ENCODE measurements at regions not wholly inside any gene's neighbourhood (a gene's known extent, or its start where the extent isn't known, plus 50 kb on each side); places are given as distances from the start of the nearest gene placed in this dataset.
"Not testable (repeated sequence)": the region's sequence is repeated elsewhere in the genome, so short reads cannot be mapped to it uniquely, and the experiment has no call there.

GRCh38 chr5:24161559-24161958 lies 483.2 kb downstream of the CDH10 start:
- H3K4me3 ChIP-seq: no peak overlapping the region
- H3K9me3 ChIP-seq: peaks cover 0 to 5% (median 0%) of the 10 kb centered on the region in 3 donors
- H3K27ac ChIP-seq: no peak overlapping the region
- H3K4me1 ChIP-seq: no peaks in the 10 kb centered on the region
- intact Hi-C loops (cut with DNase I; ENCODE audit: low total_unique reads): no loop called here
- no peak for TF ChIP-seq CTCF (IDR thresholded peaks at IDR 0.05)
- no peaks in the 10 kb centered on the region for H3K27me3 ChIP-seq
- no peaks in the 10 kb centered on the region for H3K36me3 ChIP-seq
- DNase-seq: no peak

GRCh38 chr5:24162343-24162742 lies 482.4 kb downstream of the CDH10 start:
- intact Hi-C loops (cut with DNase I; ENCODE audit: low total_unique reads): no loop called here

GRCh38 chr5:24163091-24163490 lies 481.7 kb downstream of the CDH10 start:
- DNase-seq: no peak

More at GRCh38 chr5:24162343-24162742, 482.4 kb downstream of the CDH10 start:
- H3K27me3 ChIP-seq: no peaks in the 10 kb centered on the region
- DNase-seq: no peak
- H3K36me3 ChIP-seq: no peaks in the 10 kb centered on the region
- TF ChIP-seq CTCF (IDR thresholded peaks at IDR 0.05): no peak
- no peaks in the 10 kb centered on the region for H3K4me1 ChIP-seq
- no peak overlapping the region for H3K4me3 ChIP-seq
- peaks cover 0 to 5% (median 0%) of the 10 kb centered on the region in 3 donors for H3K9me3 ChIP-seq
- no peak overlapping the region for H3K27ac ChIP-seq

GRCh38 chr5:24167806-24168205 lies 477.0 kb downstream of the CDH10 start:
- H3K4me1 ChIP-seq: no peaks in the 10 kb centered on the region
- TF ChIP-seq CTCF (IDR thresholded peaks at IDR 0.05): no peak
- no peak overlapping the region for H3K27ac ChIP-seq
- no peaks in the 10 kb centered on the region for H3K9me3 ChIP-seq
- no peaks in the 10 kb centered on the region for H3K36me3 ChIP-seq
- no peaks in the 10 kb centered on the region for H3K27me3 ChIP-seq
- H3K4me3 ChIP-seq: no peak overlapping the region
- no peak for DNase-seq
- intact Hi-C loops (cut with DNase I; ENCODE audit: low total_unique reads): no loop called here

More at GRCh38 chr5:24163091-24163490, 481.7 kb downstream of the CDH10 start:
- TF ChIP-seq CTCF (IDR thresholded peaks at IDR 0.05): no peak
- Histone ChIP-seq H3K9me3 (peaks cover 0 to under 1% (median 0%) of the 10 kb centered on the region in 3 donors), H3K4me1 (no peaks in the 10 kb centered on the region), H3K4me3 (no peak overlapping the region), H3K27me3 (no peaks in the 10 kb centered on the region), H3K27ac (no peak overlapping the region), H3K36me3 (no peaks in the 10 kb centered on the region)
- intact Hi-C loops (cut with DNase I; ENCODE audit: low total_unique reads): no loop called here

- no peaks in the 10 kb centered on the region for H3K27me3 ChIP-seq
- DNase-seq: no peak
- no peaks in the 10 kb centered on the region for H3K4me1 ChIP-seq
- no peak overlapping the region for H3K4me3 ChIP-seq
- no peak for TF ChIP-seq CTCF (IDR thresholded peaks at IDR 0.05)
- no peak overlapping the region for H3K27ac ChIP-seq
- no peaks in the 10 kb centered on the region for H3K36me3 ChIP-seq
- H3K9me3 ChIP-seq: no peaks in the 10 kb centered on the region
- intact Hi-C loops (cut with DNase I; ENCODE audit: low total_unique reads): no loop called here
Observed at GRCh38 chr5:24170026-24170425, 474.8 kb downstream of the CDH10 start.

GRCh38 chr5:24170930-24171329 lies 473.8 kb downstream of the CDH10 start:
- H3K4me3 ChIP-seq; H3K4me1 ChIP-seq; H3K9me3 ChIP-seq; H3K36me3 ChIP-seq; intact Hi-C loops (cut with DNase I; ENCODE audit: low total_unique reads); H3K27ac ChIP-seq; DNase-seq; H3K27me3 ChIP-seq: not testable (repeated sequence)

Data from tibial artery (tissue), 4 donors.